ENCODE measurements at regions not wholly inside any gene's neighbourhood (a gene's known extent, or its start where the extent isn't known, plus 50 kb on each side); places are given as distances from the start of the nearest gene placed in this dataset.

GRCh38 chr5:39650008-39650762 is 225.4 kb upstream of the DAB2 start:
- DNase-seq, result no peak
- no peak overlapping the region for H3K27ac Mint-ChIP-seq
- no peak overlapping the region for H3K4me3 Mint-ChIP-seq
- H3K36me3 Mint-ChIP-seq, result no peaks in the 10 kb centered on the region
- peaks cover 19% of the 10 kb centered on the region for H3K27me3 Mint-ChIP-seq
- peaks cover 5% of the 10 kb centered on the region for H3K4me1 Mint-ChIP-seq
- no peaks in the 10 kb centered on the region for H3K9me3 Mint-ChIP-seq

GRCh38 chr5:39648848-39649227 is 224.1 kb upstream of the DAB2 start:
- Mint-ChIP-seq H3K27ac (no peak overlapping the region), H3K27me3 (peaks cover 20% of the 10 kb centered on the region), H3K9me3 (no peaks in the 10 kb centered on the region), H3K4me1 (peaks cover 5% of the 10 kb centered on the region), H3K36me3 (no peaks in the 10 kb centered on the region), H3K4me3 (no peak overlapping the region)
- DNase-seq, result no peak

- Mint-ChIP-seq H3K4me3 (no peak overlapping the region), H3K36me3 (no peaks in the 10 kb centered on the region), H3K9me3 (no peaks in the 10 kb centered on the region), H3K27ac (no peak overlapping the region), H3K27me3 (peaks cover 20% of the 10 kb centered on the region), H3K4me1 (peaks cover 5% of the 10 kb centered on the region)
- no peak for DNase-seq
These were observed 223.5 kb upstream of the DAB2 start for GRCh38 chr5:39648085-39648847.

- DNase-seq, result no peak
- Mint-ChIP-seq H3K4me3 (no peak overlapping the region), H3K36me3 (no peaks in the 10 kb centered on the region), H3K4me1 (no peaks in the 10 kb centered on the region), H3K27me3 (peaks cover 12% of the 10 kb centered on the region), H3K27ac (no peak overlapping the region), H3K9me3 (no peaks in the 10 kb centered on the region)
These were observed 215.8 kb upstream of the DAB2 start for GRCh38 chr5:39640552-39640951.

GRCh38 chr5:39639618-39640089 is 214.9 kb upstream of the DAB2 start:
- DNase-seq, result no peak
- Mint-ChIP-seq H3K9me3 (no peaks in the 10 kb centered on the region), H3K27me3 (peaks cover 11% of the 10 kb centered on the region)

GRCh38 chr5:39638813-39639212 is 214.0 kb upstream of the DAB2 start:
- Mint-ChIP-seq H3K4me3 (no peak overlapping the region), H3K27ac (no peak overlapping the region)

More at GRCh38 chr5:39639618-39640089, 214.9 kb upstream of the DAB2 start:
- Mint-ChIP-seq H3K36me3 (no peaks in the 10 kb centered on the region), H3K4me1 (no peaks in the 10 kb centered on the region), H3K27ac (no peak overlapping the region), H3K4me3 (no peak overlapping the region)

GRCh38 chr5:39633057-39633456 is 208.3 kb upstream of the DAB2 start:
- no peak for DNase-seq
- no peaks in the 10 kb centered on the region for H3K36me3 Mint-ChIP-seq
- no peak overlapping the region for H3K4me3 Mint-ChIP-seq
- no peaks in the 10 kb centered on the region for H3K9me3 Mint-ChIP-seq
- no peak overlapping the region for H3K27ac Mint-ChIP-seq
- peaks cover 9% of the 10 kb centered on the region for H3K27me3 Mint-ChIP-seq
- H3K4me1 Mint-ChIP-seq, result no peaks in the 10 kb centered on the region

More at GRCh38 chr5:39638813-39639212, 214.0 kb upstream of the DAB2 start:
- Mint-ChIP-seq H3K4me1 (no peaks in the 10 kb centered on the region), H3K9me3 (no peaks in the 10 kb centered on the region), H3K36me3 (no peaks in the 10 kb centered on the region), H3K27me3 (peaks cover 5% of the 10 kb centered on the region)
- DNase-seq, result no peak

- H3K27me3 Mint-ChIP-seq, result peaks cover 15% of the 10 kb centered on the region
- no peak overlapping the region for H3K4me3 Mint-ChIP-seq
- no peaks in the 10 kb centered on the region for H3K4me1 Mint-ChIP-seq
- H3K9me3 Mint-ChIP-seq, result no peaks in the 10 kb centered on the region
- H3K27ac Mint-ChIP-seq, result no peak overlapping the region
- DNase-seq, result no peak
- H3K36me3 Mint-ChIP-seq, result no peaks in the 10 kb centered on the region
These were observed 207.2 kb upstream of the DAB2 start for GRCh38 chr5:39631958-39632357.

- Mint-ChIP-seq H3K9me3 (no peaks in the 10 kb centered on the region), H3K27me3 (peaks cover 26% of the 10 kb centered on the region), H3K4me1 (no peaks in the 10 kb centered on the region), H3K36me3 (no peaks in the 10 kb centered on the region), H3K27ac (no peak overlapping the region), H3K4me3 (no peak overlapping the region)
- no peak for DNase-seq
These were observed 205.2 kb upstream of the DAB2 start for GRCh38 chr5:39629946-39630345.

GRCh38 chr5:39628348-39628747 is 203.6 kb upstream of the DAB2 start:
- H3K27me3 Mint-ChIP-seq, result peaks cover 26% of the 10 kb centered on the region
- H3K36me3 Mint-ChIP-seq, result no peaks in the 10 kb centered on the region
- H3K9me3 Mint-ChIP-seq, result no peaks in the 10 kb centered on the region
- H3K27ac Mint-ChIP-seq, result no peak overlapping the region
- no peaks in the 10 kb centered on the region for H3K4me1 Mint-ChIP-seq
- no peak overlapping the region for H3K4me3 Mint-ChIP-seq
- no peak for DNase-seq

GRCh38 chr5:39624890-39625289 is 200.1 kb upstream of the DAB2 start:
- no peak overlapping the region for H3K27ac Mint-ChIP-seq
- no peaks in the 10 kb centered on the region for H3K4me1 Mint-ChIP-seq
- no peak overlapping the region for H3K4me3 Mint-ChIP-seq
- H3K9me3 Mint-ChIP-seq, result no peaks in the 10 kb centered on the region
- H3K27me3 Mint-ChIP-seq, result peaks cover 28% of the 10 kb centered on the region
- no peak for DNase-seq
- no peaks in the 10 kb centered on the region for H3K36me3 Mint-ChIP-seq

- Mint-ChIP-seq H3K27me3 (peaks cover 28% of the 10 kb centered on the region), H3K4me1 (no peaks in the 10 kb centered on the region), H3K36me3 (no peaks in the 10 kb centered on the region), H3K27ac (no peak overlapping the region), H3K9me3 (no peaks in the 10 kb centered on the region), H3K4me3 (no peak overlapping the region)
- no peak for DNase-seq
These were observed 199.6 kb upstream of the DAB2 start for GRCh38 chr5:39624268-39624886.

- no peaks in the 10 kb centered on the region for H3K4me1 Mint-ChIP-seq
- no peaks in the 10 kb centered on the region for H3K9me3 Mint-ChIP-seq
- H3K27ac Mint-ChIP-seq, result no peak overlapping the region
- no peak for DNase-seq
- peaks cover 24% of the 10 kb centered on the region for H3K27me3 Mint-ChIP-seq
- no peak overlapping the region for H3K4me3 Mint-ChIP-seq
- H3K36me3 Mint-ChIP-seq, result no peaks in the 10 kb centered on the region
These were observed 198.6 kb upstream of the DAB2 start for GRCh38 chr5:39623291-39623865.

GRCh38 chr5:39622281-39622680 is 197.5 kb upstream of the DAB2 start:
- no peak for DNase-seq
- no peak overlapping the region for H3K4me3 Mint-ChIP-seq
- no peaks in the 10 kb centered on the region for H3K9me3 Mint-ChIP-seq
- H3K27me3 Mint-ChIP-seq, result peaks cover 16% of the 10 kb centered on the region
- no peak overlapping the region for H3K27ac Mint-ChIP-seq
- H3K4me1 Mint-ChIP-seq, result no peaks in the 10 kb centered on the region
- H3K36me3 Mint-ChIP-seq, result no peaks in the 10 kb centered on the region

- Mint-ChIP-seq H3K9me3 (no peaks in the 10 kb centered on the region), H3K27ac (no peak overlapping the region), H3K36me3 (no peaks in the 10 kb centered on the region), H3K4me3 (no peak overlapping the region), H3K27me3 (peaks cover 4% of the 10 kb centered on the region), H3K4me1 (no peaks in the 10 kb centered on the region)
- DNase-seq, result no peak
These were observed 194.5 kb upstream of the DAB2 start for GRCh38 chr5:39619168-39619818.
